NT2/D1 (cell line): ENCODE measurements at regions not wholly inside any gene's neighbourhood (a gene's known extent, or its start where the extent isn't known, plus 50 kb on each side); places are given as distances from the start of the nearest gene placed in this dataset.

Experiments
- DNase-seq: peaks from one replicate; pipeline ENCODE4 v3.0.0-alpha.2; 2011; ENCODE audit warnings: low read depth, low spot score
- H3K27me3 ChIP-seq: 2 replicates; pipeline ENCODE4 v1.6.0; 2011; ENCODE audit warnings: mild to moderate bottlenecking; ENCODE audit not compliant: insufficient read length, insufficient read depth
- H3K36me3 ChIP-seq: 2 replicates; pipeline ENCODE4 v1.6.1; 2011; ENCODE audit warnings: mild to moderate bottlenecking, low read length, mixed read lengths; ENCODE audit not compliant: insufficient read depth, insufficient read length
- H3K4me1 ChIP-seq: 2 replicates; pipeline ENCODE4 v1.5.1; 2011; ENCODE audit not compliant: insufficient read depth, insufficient read length
- H3K4me3 ChIP-seq: 2 replicates; pipeline ENCODE4 v1.5.1; 2011; ENCODE audit warnings: low read depth; ENCODE audit not compliant: insufficient read length
- H3K9ac ChIP-seq: 2 replicates; pipeline ENCODE4 v1.6.0; 2011; ENCODE audit warnings: low read depth; ENCODE audit not compliant: insufficient read length
- H3K9me3 ChIP-seq: 2 replicates; pipeline ENCODE4 v1.5.1; 2011; ENCODE audit warnings: mild to moderate bottlenecking, low read length; ENCODE audit not compliant: insufficient read depth
- SUZ12 ChIP-seq: IDR thresholded peaks from 2 replicates; pipeline ENCODE4 v1.6.1; 2011; ENCODE audit not compliant: insufficient read length, insufficient read depth; ENCODE audit errors: extremely low read depth
- YY1 ChIP-seq: IDR thresholded peaks from 2 replicates; pipeline ENCODE4 v1.6.1; 2011; ENCODE audit not compliant: insufficient read length, insufficient read depth
- ZNF274 ChIP-seq: IDR thresholded peaks from 2 replicates; pipeline ENCODE4 v1.6.1; 2011; ENCODE audit warnings: mild to moderate bottlenecking, low read depth, low read length

DNA sequence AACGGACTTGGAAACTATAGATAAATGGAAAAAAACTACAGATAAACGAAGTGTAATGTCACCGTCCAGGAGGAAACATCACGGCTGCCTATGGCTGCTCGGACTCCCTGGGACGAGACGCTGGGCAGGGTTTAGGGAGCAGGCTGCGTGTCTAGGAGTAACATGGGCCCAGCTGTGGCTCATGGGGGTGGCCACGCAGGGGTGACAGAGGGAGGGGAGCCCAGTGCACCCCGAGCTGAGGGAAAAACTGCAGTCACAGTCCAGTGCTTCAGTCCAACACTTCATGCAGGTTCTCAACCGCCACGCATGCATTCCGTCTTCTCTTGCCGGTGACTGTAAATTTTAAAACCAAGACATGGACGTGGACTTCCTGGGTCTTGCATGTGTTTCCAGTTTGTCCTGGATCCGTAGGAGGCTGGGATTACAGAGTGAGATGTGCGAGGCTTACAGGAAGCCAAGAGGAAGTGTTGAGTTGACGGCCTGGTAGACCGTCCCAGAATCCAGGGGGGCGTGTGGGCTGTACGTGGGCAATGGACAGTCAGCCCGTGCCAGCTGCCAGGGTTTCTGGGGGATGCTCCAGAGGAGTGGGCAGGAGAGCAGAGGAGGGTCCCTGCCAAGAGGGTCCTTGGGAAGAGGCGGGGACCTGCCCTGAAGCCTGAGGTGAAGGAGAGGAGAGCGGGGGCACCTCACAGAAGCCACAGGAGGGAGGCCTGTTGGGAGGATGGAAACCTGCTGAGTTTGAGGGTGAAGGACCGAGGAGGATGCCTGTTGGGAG lies 691.4 kb downstream of the BRD1 start:
- no peak for TF ChIP-seq YY1
- no peak for TF ChIP-seq SUZ12
- TF ChIP-seq ZNF274: no peak
- H3K4me1 ChIP-seq: peaks cover 2% of the 10 kb centered on the region
- no peaks in the 10 kb centered on the region for H3K9me3 ChIP-seq
- DNase-seq: no peak
- no peaks in the 10 kb centered on the region for H3K36me3 ChIP-seq
- H3K4me3 ChIP-seq: no peak overlapping the region
- no peak overlapping the region for H3K9ac ChIP-seq
- H3K27me3 ChIP-seq: no peaks in the 10 kb centered on the region

DNA sequence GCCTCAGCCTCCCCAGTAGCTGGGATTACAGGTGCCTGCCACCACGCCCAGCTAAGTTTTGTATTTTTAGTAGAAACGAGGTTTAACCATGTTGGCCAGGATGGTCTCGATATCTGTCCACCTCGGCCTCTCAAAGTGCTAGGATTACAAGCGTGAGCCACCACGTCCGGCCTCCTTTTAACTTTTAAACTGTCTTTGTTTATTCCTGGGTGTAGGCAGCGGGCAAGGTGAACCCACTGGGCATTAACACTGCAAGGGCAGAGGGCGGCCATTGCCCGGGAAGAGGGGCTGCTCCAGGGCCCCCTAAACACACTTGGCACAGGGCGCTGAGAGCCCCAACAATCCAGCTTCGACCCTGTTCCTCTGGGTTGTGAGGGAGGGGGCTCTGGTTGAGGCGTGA lies 693.6 kb downstream of the BRD1 start:
- TF ChIP-seq YY1 (no peak), SUZ12 (no peak), ZNF274 (no peak)
- Histone ChIP-seq H3K9me3 (no peaks in the 10 kb centered on the region), H3K4me1 (no peaks in the 10 kb centered on the region), H3K36me3 (no peaks in the 10 kb centered on the region), H3K27me3 (no peaks in the 10 kb centered on the region), H3K9ac (no peak overlapping the region), H3K4me3 (no peak overlapping the region)
- no peak for DNase-seq

DNA sequence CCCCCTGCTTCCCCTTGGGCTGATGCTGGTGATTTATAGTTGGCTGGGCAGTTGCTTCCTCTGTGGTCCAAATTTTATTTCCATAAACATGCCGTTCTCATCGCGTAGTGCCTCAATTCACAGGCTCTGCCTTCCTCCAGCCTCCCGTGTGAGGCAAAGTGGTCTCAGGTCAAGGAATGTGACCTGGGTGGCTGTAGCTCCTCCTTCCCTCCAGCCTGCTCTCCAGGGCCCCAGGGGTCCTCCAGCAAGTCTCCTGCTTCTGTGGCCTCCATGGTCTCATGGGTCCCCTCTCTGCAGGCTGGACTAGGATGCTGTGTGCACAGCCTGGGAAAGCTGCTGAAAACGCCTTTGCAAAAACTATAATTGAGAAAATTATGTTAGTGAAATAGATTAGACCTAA lies 694.1 kb downstream of the BRD1 start:
- Histone ChIP-seq H3K9me3 (no peaks in the 10 kb centered on the region), H3K9ac (no peak overlapping the region), H3K4me1 (no peaks in the 10 kb centered on the region), H3K36me3 (no peaks in the 10 kb centered on the region), H3K27me3 (no peaks in the 10 kb centered on the region), H3K4me3 (no peak overlapping the region)
- no peak for TF ChIP-seq ZNF274
- TF ChIP-seq YY1: no peak
- no peak for DNase-seq

DNA sequence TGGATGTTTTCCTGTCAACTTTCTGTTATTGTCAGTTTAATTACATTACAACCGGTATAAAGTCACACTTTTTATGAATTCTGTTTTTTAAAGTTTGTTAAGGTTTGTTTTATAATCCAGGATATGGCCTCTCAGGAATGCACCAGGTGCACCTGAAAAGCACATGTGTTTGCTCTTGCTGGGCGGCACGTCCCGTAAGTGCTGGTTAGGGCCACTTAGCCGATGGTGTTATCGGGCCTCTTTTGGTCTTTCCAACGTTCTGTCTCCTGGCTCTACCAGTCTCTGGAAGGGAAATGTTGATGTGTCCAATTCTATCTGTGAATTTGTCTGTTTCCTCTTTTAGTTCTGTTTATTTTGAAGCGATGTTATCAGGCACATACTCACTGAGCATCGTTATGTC lies 695.7 kb downstream of the BRD1 start:
- H3K4me1 ChIP-seq: no peaks in the 10 kb centered on the region
- no peaks in the 10 kb centered on the region for H3K9me3 ChIP-seq
- H3K36me3 ChIP-seq: no peaks in the 10 kb centered on the region
- no peaks in the 10 kb centered on the region for H3K27me3 ChIP-seq
- DNase-seq: no peak
- no peak overlapping the region for H3K9ac ChIP-seq
- no peak for TF ChIP-seq ZNF274
- no peak for TF ChIP-seq SUZ12
- TF ChIP-seq YY1: no peak
- H3K4me3 ChIP-seq: no peak overlapping the region

DNA sequence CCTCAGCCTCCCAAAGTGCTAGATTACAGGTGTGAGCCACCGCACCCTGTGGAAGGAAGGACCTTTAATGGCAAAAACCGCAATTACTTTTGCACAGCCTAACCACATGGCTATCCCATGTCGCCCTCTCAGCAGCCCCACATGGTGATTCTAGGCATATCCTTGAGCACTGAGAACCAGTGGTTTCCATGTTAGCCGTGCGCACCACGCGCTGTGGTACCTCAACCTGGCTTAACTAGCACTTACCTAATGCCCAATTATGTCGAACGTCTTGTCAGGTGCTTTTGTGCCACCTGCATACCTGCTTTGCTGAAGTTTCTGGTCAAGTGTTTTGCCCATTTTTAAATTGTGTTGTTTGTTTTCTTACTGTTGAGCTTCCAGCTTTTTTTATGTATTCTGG lies 697.9 kb downstream of the BRD1 start:
- H3K9ac ChIP-seq: no peak overlapping the region
- no peaks in the 10 kb centered on the region for H3K36me3 ChIP-seq
- TF ChIP-seq ZNF274: no peak
- no peak for TF ChIP-seq YY1
- no peak for TF ChIP-seq SUZ12
- H3K27me3 ChIP-seq: no peaks in the 10 kb centered on the region
- H3K4me1 ChIP-seq: no peaks in the 10 kb centered on the region
- no peak overlapping the region for H3K4me3 ChIP-seq
- H3K9me3 ChIP-seq: no peaks in the 10 kb centered on the region
- DNase-seq: no peak

DNA sequence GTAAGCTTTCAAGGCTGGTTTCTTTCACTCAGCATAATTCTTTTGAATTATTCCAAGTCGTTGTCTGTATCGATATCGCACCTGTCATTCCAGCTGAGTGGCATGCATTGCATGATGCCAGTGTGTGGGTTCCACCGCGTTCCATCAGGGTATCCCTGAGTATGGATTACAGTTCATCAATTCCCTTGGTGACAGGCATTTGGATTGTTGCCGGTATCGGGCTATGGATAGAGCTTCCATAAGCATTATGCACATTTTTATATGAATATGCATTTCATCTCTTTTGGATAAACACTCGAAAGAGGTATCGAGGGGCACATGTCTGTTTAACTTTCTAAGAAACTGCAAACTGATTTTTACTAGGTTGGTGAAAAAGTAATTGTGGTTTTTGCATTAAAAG lies 698.8 kb downstream of the BRD1 start:
- H3K4me1 ChIP-seq: no peaks in the 10 kb centered on the region
- H3K27me3 ChIP-seq: no peaks in the 10 kb centered on the region

DNA sequence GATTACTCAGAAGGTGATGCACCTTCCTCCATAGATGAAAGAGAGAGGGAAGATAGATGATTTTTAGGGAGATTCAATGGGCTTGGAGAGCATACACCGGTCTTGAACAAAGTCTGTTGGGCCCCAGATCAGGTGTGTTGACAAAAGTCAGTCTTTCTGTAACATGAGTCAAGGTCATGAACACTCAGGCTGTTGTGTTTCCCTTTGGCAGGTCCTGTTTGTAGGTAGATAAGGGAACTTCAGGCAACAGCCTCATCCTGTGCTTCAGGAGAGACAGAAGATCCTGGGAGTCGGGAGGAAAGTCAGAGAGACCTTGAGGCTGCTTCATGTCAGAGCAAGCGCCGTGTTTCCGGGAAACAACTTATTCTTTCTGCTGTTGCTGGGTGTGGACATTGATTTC lies 703.1 kb downstream of the BRD1 start:
- DNase-seq: no peak
- Histone ChIP-seq H3K9me3 (no peaks in the 10 kb centered on the region), H3K27me3 (no peaks in the 10 kb centered on the region), H3K4me1 (peaks cover 3% of the 10 kb centered on the region), H3K9ac (no peak overlapping the region), H3K4me3 (no peak overlapping the region), H3K36me3 (no peaks in the 10 kb centered on the region)
- TF ChIP-seq YY1 (no peak), SUZ12 (no peak), ZNF274 (no peak)

More for the DNA sequence above, 698.8 kb downstream of the BRD1 start:
- no peaks in the 10 kb centered on the region for H3K36me3 ChIP-seq
- H3K4me3 ChIP-seq: no peak overlapping the region
- no peak overlapping the region for H3K9ac ChIP-seq
- no peak for DNase-seq
- no peak for TF ChIP-seq SUZ12
- TF ChIP-seq ZNF274: no peak
- TF ChIP-seq YY1: no peak
- H3K9me3 ChIP-seq: no peaks in the 10 kb centered on the region
